ENCODE measurements at regions not wholly inside any gene's neighbourhood (a gene's known extent, or its start where the extent isn't known, plus 50 kb on each side); places are given as distances from the start of the nearest gene placed in this dataset.

DNA sequence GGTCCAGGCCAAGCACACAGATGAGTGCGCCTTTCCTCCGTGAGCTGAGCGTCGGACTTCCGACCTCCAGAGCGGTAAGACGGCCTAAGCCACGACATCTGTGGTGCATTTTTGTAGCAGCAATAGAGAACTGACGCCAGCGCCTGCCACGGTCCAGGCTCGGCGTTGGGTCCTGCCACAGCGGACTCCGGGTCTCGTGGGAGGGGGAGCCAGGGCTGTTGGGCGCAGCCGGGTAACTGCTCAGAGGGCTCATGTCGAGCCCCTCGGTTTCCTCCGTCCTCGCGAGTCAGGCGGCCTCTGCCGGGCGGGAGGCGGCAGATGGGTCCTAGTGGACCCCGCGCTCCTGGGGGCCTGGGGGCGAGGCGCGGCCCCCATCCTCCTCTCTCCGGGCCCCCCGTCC lies 216.1 kb downstream of the QKI start:
- peaks cover 5% of the 10 kb centered on the region for H3K9me3 Mint-ChIP-seq (ENCODE audit: unreplicated experiment)
- no peak overlapping the region for H3K27ac Mint-ChIP-seq (ENCODE audit: unreplicated experiment)
- DNase-seq: no peak
- peaks cover 5% of the 10 kb centered on the region for H3K36me3 Mint-ChIP-seq (ENCODE audit: unreplicated experiment)
- no peak for TF ChIP-seq CTCF (IDR thresholded peaks at IDR 0.05; ENCODE audit: partially characterized antibody, unreplicated experiment)
- H3K4me1 Mint-ChIP-seq (ENCODE audit: low read depth, unreplicated experiment): peaks cover 6% of the 10 kb centered on the region
- no peak overlapping the region for H3K4me3 Mint-ChIP-seq (ENCODE audit: unreplicated experiment)
- H3K27me3 Mint-ChIP-seq (ENCODE audit: unreplicated experiment): peaks cover 4% of the 10 kb centered on the region

GRCh38 chr6:163630096-163630495 lies 215.6 kb downstream of the QKI start:
- Mint-ChIP-seq H3K4me3 (ENCODE audit: unreplicated experiment) (no peak overlapping the region), H3K4me1 (ENCODE audit: low read depth, unreplicated experiment) (peaks cover 2% of the 10 kb centered on the region), H3K27ac (ENCODE audit: unreplicated experiment) (no peak overlapping the region), H3K36me3 (ENCODE audit: unreplicated experiment) (peaks cover 5% of the 10 kb centered on the region), H3K9me3 (ENCODE audit: unreplicated experiment) (peaks cover 5% of the 10 kb centered on the region), H3K27me3 (ENCODE audit: unreplicated experiment) (peaks cover 4% of the 10 kb centered on the region)
- no peak for DNase-seq
- no peak for TF ChIP-seq CTCF (IDR thresholded peaks at IDR 0.05; ENCODE audit: partially characterized antibody, unreplicated experiment)
